Thymus (tissue), 11 donors: ENCODE measurements at regions not wholly inside any gene's neighbourhood (a gene's known extent, or its start where the extent isn't known, plus 50 kb on each side); places are given as distances from the start of the nearest gene placed in this dataset.

Experiments
- DNase-seq, 9 donors: peaks; one replicate each; pipeline ENCODE4 v3.0.0-alpha.2; 2013; ENCODE audit warnings: low spot score in 9 of 9, low read depth in 6 of 9, missing footprints in 1 of 9
- H3K27ac ChIP-seq, 2 donors: one replicate each; pipeline ENCODE4 v1.5.1; 2013; ENCODE audit warnings: control low read depth in 1 of 2, low read depth in 1 of 2, low read length in 1 of 2, mild to moderate bottlenecking in 1 of 2, moderate library complexity in 1 of 2
- H3K27me3 ChIP-seq, 2 donors: one replicate each; pipeline ENCODE4 v1.5.1; 2013; ENCODE audit warnings: low read length in 1 of 2; ENCODE audit not compliant: control insufficient read depth in 2 of 2, insufficient read depth in 1 of 2
- H3K36me3 ChIP-seq, 2 donors: one replicate each; pipeline ENCODE4 v1.5.1; 2013; ENCODE audit warnings: low read length in 1 of 2, mild to moderate bottlenecking in 1 of 2, moderate library complexity in 1 of 2; ENCODE audit not compliant: control insufficient read depth in 2 of 2, insufficient read depth in 2 of 2
- H3K4me1 ChIP-seq, 2 donors: one replicate each; pipeline ENCODE4 v1.5.1; 2013; ENCODE audit warnings: low read length in 2 of 2; ENCODE audit not compliant: control insufficient read depth in 2 of 2, insufficient read depth in 2 of 2
- H3K4me3 ChIP-seq, 2 donors: one replicate each; pipeline ENCODE4 v1.5.1; 2013; ENCODE audit warnings: low read length in 2 of 2, control low read depth in 1 of 2, mild to moderate bottlenecking in 1 of 2
- H3K9me3 ChIP-seq, 2 donors: one replicate each; pipeline ENCODE4 v1.5.1; 2013; ENCODE audit warnings: low read length in 1 of 2, mild to moderate bottlenecking in 1 of 2; ENCODE audit not compliant: control insufficient read depth in 2 of 2, insufficient read depth in 1 of 2
- WGBS: extraction: QIAGEN DNeasy Blood & Tissue Kit; methylation state at CpG from one replicate; pipeline ENCODE4 v1.1.7; 2013; 5-methylcytosine and 5-hydroxymethylcytosine counted together
- donor health status: healthy.

GRCh38 chr3:76122007-76122406, 336.7 kb upstream of the ZNF717 start:
- no peak overlapping the region for H3K27ac ChIP-seq
- no peaks in the 10 kb centered on the region for H3K36me3 ChIP-seq
- no peak overlapping the region for H3K4me3 ChIP-seq
- no peak for DNase-seq
- no peaks in the 10 kb centered on the region for H3K4me1 ChIP-seq
- H3K27me3 ChIP-seq, result no peaks in the 10 kb centered on the region
- no peaks in the 10 kb centered on the region for H3K9me3 ChIP-seq

DNA sequence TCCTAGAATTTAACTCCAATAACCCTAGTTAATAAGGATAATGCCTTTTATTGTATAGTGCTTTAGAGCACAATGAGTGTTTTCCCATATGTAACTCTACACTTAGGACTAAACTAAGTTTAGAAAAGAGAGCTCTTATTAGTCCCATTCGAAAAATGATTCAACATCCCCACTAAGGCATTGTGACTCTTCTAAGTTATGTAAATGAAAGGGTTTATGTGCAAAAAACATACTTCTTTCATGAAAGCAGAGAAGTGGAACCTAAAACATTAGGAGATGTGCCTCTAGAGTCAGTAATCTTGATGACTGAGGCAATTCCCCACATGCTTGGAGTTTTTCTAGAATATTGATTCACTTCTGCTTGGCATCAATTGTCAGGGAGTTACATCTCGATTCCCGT, 344.1 kb upstream of the ZNF717 start:
- DNase-seq, result no peak
- no peaks in the 10 kb centered on the region for H3K36me3 ChIP-seq
- H3K4me3 ChIP-seq, result no peak overlapping the region
- no peak overlapping the region for H3K27ac ChIP-seq
- no peaks in the 10 kb centered on the region for H3K4me1 ChIP-seq
- no peaks in the 10 kb centered on the region for H3K9me3 ChIP-seq
- 88% methylated on average over 3 of the region's 3 CpGs for WGBS
- H3K27me3 ChIP-seq, result no peaks in the 10 kb centered on the region

- WGBS, result 86% methylated on average over 7 of the region's 7 CpGs
- H3K27me3 ChIP-seq, result no peaks in the 10 kb centered on the region
- no peak for DNase-seq
- no peak overlapping the region for H3K4me3 ChIP-seq
- no peaks in the 10 kb centered on the region for H3K4me1 ChIP-seq
- no peaks in the 10 kb centered on the region for H3K36me3 ChIP-seq
- H3K27ac ChIP-seq, result no peak overlapping the region
- H3K9me3 ChIP-seq, result no peaks in the 10 kb centered on the region
Measured at GRCh38 chr3:76131396-76132153, 346.2 kb upstream of the ZNF717 start.

DNA sequence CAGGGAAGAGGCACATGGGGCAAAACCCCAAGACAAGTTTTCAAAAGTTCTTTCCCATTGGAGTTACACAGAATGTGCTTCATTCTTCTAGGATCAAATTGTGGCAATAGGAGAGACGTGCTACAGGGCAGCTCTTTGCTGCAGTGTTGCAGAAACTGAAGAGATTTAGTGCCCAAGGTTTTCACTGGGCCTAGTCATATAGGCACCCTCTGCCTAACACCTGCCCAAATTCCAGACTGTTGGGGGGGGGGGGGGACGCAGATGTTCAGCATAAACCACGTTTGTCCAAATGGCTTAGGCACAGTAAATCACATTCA, 346.8 kb upstream of the ZNF717 start:
- no peaks in the 10 kb centered on the region for H3K9me3 ChIP-seq
- no peak overlapping the region for H3K4me3 ChIP-seq
- H3K27me3 ChIP-seq, result no peaks in the 10 kb centered on the region
- 75% methylated on average over 3 of the region's 3 CpGs for WGBS
- DNase-seq, result no peak
- no peaks in the 10 kb centered on the region for H3K4me1 ChIP-seq
- H3K36me3 ChIP-seq, result no peaks in the 10 kb centered on the region
- no peak overlapping the region for H3K27ac ChIP-seq

DNA sequence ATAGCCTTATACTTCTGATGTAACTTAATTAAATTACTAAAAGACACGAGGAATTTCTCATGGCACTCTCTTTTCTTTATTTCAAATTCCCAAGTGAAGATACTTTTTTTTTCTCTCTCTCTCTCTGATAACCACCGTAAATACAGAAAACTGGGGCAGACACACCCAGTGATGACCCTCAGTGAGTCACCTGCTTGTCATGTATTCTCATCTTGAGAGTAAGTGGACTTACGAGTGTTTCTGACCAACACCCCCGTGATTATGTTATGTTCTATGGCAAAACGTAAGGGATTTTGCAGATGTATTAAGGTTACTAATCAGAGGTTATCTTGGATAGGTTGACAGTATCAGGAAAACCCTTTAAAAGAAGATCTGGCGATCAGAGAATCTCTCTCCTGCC, 348.8 kb upstream of the ZNF717 start:
- H3K9me3 ChIP-seq, result no peaks in the 10 kb centered on the region
- 90% methylated on average over 6 of the region's 6 CpGs for WGBS
- DNase-seq, result no peak
- H3K4me3 ChIP-seq, result no peak overlapping the region
- no peaks in the 10 kb centered on the region for H3K36me3 ChIP-seq
- H3K4me1 ChIP-seq, result no peaks in the 10 kb centered on the region
- no peak overlapping the region for H3K27ac ChIP-seq
- no peaks in the 10 kb centered on the region for H3K27me3 ChIP-seq

- no peaks in the 10 kb centered on the region for H3K4me1 ChIP-seq
- H3K9me3 ChIP-seq, result no peaks in the 10 kb centered on the region
- 95% methylated on average over 2 of the region's 2 CpGs for WGBS
- H3K27ac ChIP-seq, result no peak overlapping the region
- H3K36me3 ChIP-seq, result no peaks in the 10 kb centered on the region
- no peaks in the 10 kb centered on the region for H3K27me3 ChIP-seq
- no peak for DNase-seq
- no peak overlapping the region for H3K4me3 ChIP-seq
Measured at GRCh38 chr3:76138921-76139320, 353.6 kb upstream of the ZNF717 start.

DNA sequence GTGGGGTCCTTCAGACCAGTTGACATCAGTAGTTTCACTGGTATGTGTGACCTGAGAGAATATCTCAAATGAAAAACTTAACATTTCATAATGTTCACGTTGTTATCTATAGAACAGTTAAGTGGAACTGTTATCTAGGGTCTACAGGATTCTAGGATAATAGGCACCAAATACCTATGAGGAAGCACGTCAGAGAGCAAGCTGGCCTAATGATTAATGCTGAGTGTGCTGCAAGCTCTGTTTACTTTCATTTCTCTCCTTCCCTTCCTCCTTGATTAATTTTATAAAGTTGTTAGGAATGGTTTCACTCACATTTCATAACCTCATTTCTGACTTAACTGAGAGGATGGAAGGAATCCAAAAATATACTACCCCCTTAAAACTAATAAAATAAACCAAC, 362.5 kb upstream of the ZNF717 start:
- Histone ChIP-seq H3K27me3 (no peaks in the 10 kb centered on the region), H3K4me1 (no peaks in the 10 kb centered on the region), H3K9me3 (no peaks in the 10 kb centered on the region), H3K36me3 (no peaks in the 10 kb centered on the region), H3K27ac (no peak overlapping the region), H3K4me3 (no peak overlapping the region)
- no peak for DNase-seq
- 74% methylated on average over 2 of the region's 2 CpGs for WGBS

- Histone ChIP-seq H3K27me3 (no peaks in the 10 kb centered on the region), H3K36me3 (no peaks in the 10 kb centered on the region), H3K9me3 (no peaks in the 10 kb centered on the region), H3K4me1 (no peaks in the 10 kb centered on the region), H3K27ac (no peak overlapping the region), H3K4me3 (no peak overlapping the region)
- WGBS, result 90% methylated on average over 1 of the region's 1 CpG
- no peak for DNase-seq
Measured at GRCh38 chr3:76152028-76152427, 366.7 kb upstream of the ZNF717 start.

DNA sequence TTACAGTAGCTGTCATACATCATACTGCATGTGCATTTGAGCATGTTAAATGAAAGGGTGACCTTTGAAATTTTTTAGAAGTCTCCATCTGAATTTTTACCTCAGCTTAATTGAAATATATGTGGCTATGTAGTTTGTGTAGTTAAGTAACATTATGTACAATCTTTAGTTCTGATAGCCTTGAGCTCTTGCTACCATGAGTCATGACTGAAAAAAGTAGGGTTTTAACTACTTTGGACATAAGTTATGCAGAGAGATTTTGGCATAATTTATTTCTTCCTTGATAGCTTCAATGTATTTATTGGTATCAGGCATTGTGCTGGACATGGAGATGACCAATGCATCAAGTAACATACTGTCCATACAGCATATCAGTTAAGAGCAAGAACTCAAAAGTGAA, 376.5 kb upstream of the ZNF717 start:
- H3K4me1 ChIP-seq, result no peaks in the 10 kb centered on the region
- H3K9me3 ChIP-seq, result no peaks in the 10 kb centered on the region
- no peaks in the 10 kb centered on the region for H3K27me3 ChIP-seq
- DNase-seq, result no peak
- H3K27ac ChIP-seq, result no peak overlapping the region
- no peaks in the 10 kb centered on the region for H3K36me3 ChIP-seq
- no peak overlapping the region for H3K4me3 ChIP-seq

DNA sequence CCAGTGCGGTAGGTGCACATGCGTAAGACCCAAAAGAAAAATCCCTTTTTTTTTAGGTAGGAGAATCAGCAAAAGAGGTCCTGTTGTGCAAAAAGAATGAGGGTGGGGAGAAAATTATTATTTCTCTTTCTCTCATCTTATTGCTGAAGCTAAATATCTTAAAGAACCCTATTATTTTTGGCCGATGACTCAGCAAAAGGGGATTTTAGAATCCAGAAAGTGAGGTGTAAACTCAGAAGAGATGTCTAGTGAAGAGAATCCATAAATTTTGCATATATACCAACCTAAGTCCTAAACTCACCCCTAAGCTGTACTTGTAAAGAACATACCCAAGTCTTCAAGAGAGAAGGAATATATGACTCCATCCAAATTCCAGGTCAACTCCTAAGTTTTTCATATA, 386.3 kb upstream of the ZNF717 start:
- Histone ChIP-seq H3K4me1 (no peaks in the 10 kb centered on the region), H3K27me3 (no peaks in the 10 kb centered on the region), H3K36me3 (no peaks in the 10 kb centered on the region), H3K9me3 (no peaks in the 10 kb centered on the region), H3K27ac (no peak overlapping the region), H3K4me3 (no peak overlapping the region)
- WGBS, result 84% methylated on average over 3 of the region's 3 CpGs
- no peak for DNase-seq
